SK-N-SH (cell line): ENCODE measurements at regions not wholly inside any gene's neighbourhood (a gene's known extent, or its start where the extent isn't known, plus 50 kb on each side); places are given as distances from the start of the nearest gene placed in this dataset.
"Not testable (repeated sequence)": the region's sequence is repeated elsewhere in the genome, so short reads cannot be mapped to it uniquely, and the experiment has no call there.

Experiments
- CTCF ChIA-PET: fragments of 300-600, 350-600 bp; formaldehyde crosslinking; extraction: SDS; loops from one replicate; lab custom pipeline; 2021; lab: Yijun Ruan, JAX
- POLR2A ChIA-PET: fragments of 350-600 bp; sonication (Branson Sonifier 250); formaldehyde crosslinking; extraction: SDS; loops from one replicate; lab custom pipeline; 2020; ENCODE audit warnings: antibody characterized with exemption, inconsistent platforms; lab: Yijun Ruan, JAX
- DNase-seq: peaks from one replicate; pipeline ENCODE4 v3.0.0; 2012
- H2AFZ ChIP-seq: fragments of 200-600 bp; sonication (generic); 2 replicates; pipeline ENCODE4 v1.8.1; 2016; ENCODE audit warnings: antibody characterized with exemption, mild to moderate bottlenecking, low read depth
- H3F3A ChIP-seq: fragments of 200-600 bp; sonication (generic); replicated peaks from 2 replicates; pipeline ENCODE3; 2016; ENCODE audit warnings: antibody characterized with exemption, mild to moderate bottlenecking; ENCODE audit not compliant: insufficient read depth
- H3K27ac ChIP-seq, 2 experiments: fragments of 200-500 bp in 1 of 2; fragments of 200-600 bp in 1 of 2; sonication (Bioruptor generic) in 1 of 2; sonication (generic), shearing (Covaris generic) in 1 of 2; 2 replicates each; pipeline versions ENCODE4 v1.5.1 to v1.6.1; 2014 to 2016; ENCODE audit warnings: low read depth in 2 of 2, inconsistent platforms in 1 of 2, low read length in 1 of 2, mild to moderate bottlenecking in 1 of 2, mixed read lengths in 1 of 2
- H3K27me3 ChIP-seq: fragments of 200-600 bp; sonication (generic), shearing (Covaris generic); 2 replicates; pipeline ENCODE4 v1.6.1; 2016; ENCODE audit warnings: mixed run types; ENCODE audit not compliant: insufficient read depth
- H3K36me3 ChIP-seq, 2 experiments: fragments of 200-500 bp in 1 of 2; fragments of 200-600 bp in 1 of 2; sonication (Bioruptor generic) in 1 of 2; sonication (generic) in 1 of 2; replicated peaks in 1 of 2; 2 replicates each; pipeline versions ENCODE3 to v1.5.1; 2014 to 2016; ENCODE audit warnings: low read length in 1 of 2, mild to moderate bottlenecking in 1 of 2; ENCODE audit not compliant: insufficient read depth in 2 of 2, control insufficient read depth in 1 of 2
- H3K4me1 ChIP-seq, 2 experiments: fragments of 200-500 bp in 1 of 2; fragments of 200-600 bp in 1 of 2; sonication (Bioruptor generic) in 1 of 2; sonication (generic), shearing (Covaris generic) in 1 of 2; 2 replicates each; pipeline versions ENCODE4 v1.5.1 to v1.6.1; 2014 to 2016; ENCODE audit warnings: low read depth in 1 of 2, low read length in 1 of 2, mixed run types in 1 of 2; ENCODE audit not compliant: insufficient read depth in 2 of 2, control insufficient read depth in 1 of 2
- H3K4me2 ChIP-seq: fragments of 200-600 bp; sonication (generic), shearing (Covaris generic); 2 replicates; pipeline ENCODE4 v1.6.1; 2017; ENCODE audit warnings: mixed run types
- H3K4me3 ChIP-seq, 2 experiments: fragments of 200-500 bp in 1 of 2; fragments of 200-600 bp in 1 of 2; sonication (Bioruptor generic) in 1 of 2; sonication (generic), shearing (Covaris generic) in 1 of 2; 2 replicates each; pipeline versions ENCODE4 v1.5.1 to v1.8.1; 2014 to 2016; ENCODE audit warnings: low read depth in 2 of 2, inconsistent platforms in 1 of 2, low read length in 1 of 2, mild to moderate bottlenecking in 1 of 2, mixed read lengths in 1 of 2, moderate library complexity in 1 of 2
- H3K79me2 ChIP-seq: fragments of 200-600 bp; sonication (generic); 2 replicates; pipeline ENCODE4 v1.8.1; 2017; ENCODE audit warnings: mild to moderate bottlenecking; ENCODE audit not compliant: insufficient read depth
- H3K9ac ChIP-seq: fragments of 200-600 bp; sonication (generic); 2 replicates; pipeline ENCODE4 v1.6.1; 2017; ENCODE audit warnings: mixed run types
- H3K9me2 ChIP-seq: fragments of 200-600 bp; sonication (generic); 2 replicates; pipeline ENCODE4 v1.6.1; 2017; ENCODE audit warnings: mixed run types
- H3K9me3 ChIP-seq: fragments of 200-600 bp; sonication (generic); 2 replicates; pipeline ENCODE4 v1.6.1; 2017; ENCODE audit warnings: mixed run types, mild to moderate bottlenecking, moderate library complexity
- H4K20me1 ChIP-seq: fragments of 200-600 bp; sonication (generic); 2 replicates; pipeline ENCODE4 v1.6.1; 2017; ENCODE audit warnings: mild to moderate bottlenecking, mixed run types; ENCODE audit not compliant: insufficient read depth
- CTCF ChIP-seq: fragments of 200-600 bp; sonication (generic); IDR thresholded peaks from 2 replicates; pipeline ENCODE4 v1.6.1; 2017; ENCODE audit warnings: antibody characterized with exemption, mild to moderate bottlenecking, moderate library complexity
- ELF1 ChIP-seq: IDR thresholded peaks from 2 replicates; pipeline ENCODE4 v1.4.0; 2012
- FOSL2 ChIP-seq: IDR thresholded peaks from 2 replicates; pipeline ENCODE4 v1.4.0; 2012; ENCODE audit warnings: low read depth, mild to moderate bottlenecking, moderate library complexity, borderline replicate concordance
- FOXJ3 ChIP-seq: sonication (generic); formaldehyde crosslinking; IDR thresholded peaks from 2 replicates; pipeline ENCODE4 v1.5.1; 2020; ENCODE audit warnings: mild to moderate bottlenecking, missing genetic modification reagents
- FOXM1 ChIP-seq: IDR thresholded peaks from 2 replicates; pipeline ENCODE4 v1.4.0; 2012; ENCODE audit warnings: low read depth, mild to moderate bottlenecking
- GATA2 ChIP-seq: sonication (generic); formaldehyde crosslinking; IDR thresholded peaks from 2 replicates; pipeline ENCODE4 v1.5.0; 2020; ENCODE audit warnings: mild to moderate bottlenecking, missing genetic modification reagents
- MXI1 ChIP-seq: IDR thresholded peaks from 2 replicates; pipeline ENCODE4 v1.6.1; 2012; ENCODE audit warnings: mild to moderate bottlenecking, low read depth, low read length, improper control_type of control experiment
- NFIC ChIP-seq: IDR thresholded peaks from 2 replicates; pipeline ENCODE4 v1.4.0; 2012; ENCODE audit warnings: borderline replicate concordance
- NRF1 ChIP-seq: IDR thresholded peaks from 2 replicates; pipeline ENCODE4 v1.6.1; 2012; ENCODE audit warnings: low read depth, mild to moderate bottlenecking, low read length
- POLR2AphosphoS5 ChIP-seq: IDR thresholded peaks from 2 replicates; pipeline ENCODE4 v1.6.1; 2012; ENCODE audit warnings: low read depth, low read length
- TAF1 ChIP-seq: IDR thresholded peaks from 2 replicates; pipeline ENCODE4 v1.6.1; 2012; ENCODE audit warnings: low read depth, mild to moderate bottlenecking, low read length, moderate library complexity, borderline replicate concordance
- WGBS: methylation state at CpG from one replicate; pipeline ENCODE4 v1.1.6; 2017; ENCODE audit warnings: low lambda C conversion rate; 5-methylcytosine and 5-hydroxymethylcytosine counted together
- TF ChIP-seq, protein P1 (sequence below): IDR thresholded peaks from 2 replicates; pipeline ENCODE4 v1.4.0; 2012; ENCODE audit warnings: low read depth, borderline replicate concordance

DNA sequence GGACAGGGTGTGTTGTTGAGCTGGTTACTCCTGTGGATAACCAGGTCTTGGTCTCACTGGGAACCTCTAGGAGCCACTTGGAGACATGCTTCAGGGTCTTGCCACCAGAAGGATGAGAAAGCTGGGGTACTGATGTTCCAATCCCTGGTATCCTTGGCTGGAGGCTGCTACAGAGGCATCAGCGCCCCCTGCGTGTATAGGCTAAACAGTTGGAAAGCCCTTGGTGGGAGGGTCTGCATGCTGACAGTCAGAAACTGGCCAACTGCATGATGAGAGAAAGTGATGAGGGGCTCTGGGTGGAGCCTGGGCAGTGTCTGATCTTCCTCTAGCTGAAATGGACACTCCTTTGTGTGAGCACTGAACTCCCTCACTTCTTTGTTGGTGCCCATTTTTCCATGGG, 536.9 kb downstream of the XYLT1 start (continued):
- TF ChIP-seq, protein P1, sequence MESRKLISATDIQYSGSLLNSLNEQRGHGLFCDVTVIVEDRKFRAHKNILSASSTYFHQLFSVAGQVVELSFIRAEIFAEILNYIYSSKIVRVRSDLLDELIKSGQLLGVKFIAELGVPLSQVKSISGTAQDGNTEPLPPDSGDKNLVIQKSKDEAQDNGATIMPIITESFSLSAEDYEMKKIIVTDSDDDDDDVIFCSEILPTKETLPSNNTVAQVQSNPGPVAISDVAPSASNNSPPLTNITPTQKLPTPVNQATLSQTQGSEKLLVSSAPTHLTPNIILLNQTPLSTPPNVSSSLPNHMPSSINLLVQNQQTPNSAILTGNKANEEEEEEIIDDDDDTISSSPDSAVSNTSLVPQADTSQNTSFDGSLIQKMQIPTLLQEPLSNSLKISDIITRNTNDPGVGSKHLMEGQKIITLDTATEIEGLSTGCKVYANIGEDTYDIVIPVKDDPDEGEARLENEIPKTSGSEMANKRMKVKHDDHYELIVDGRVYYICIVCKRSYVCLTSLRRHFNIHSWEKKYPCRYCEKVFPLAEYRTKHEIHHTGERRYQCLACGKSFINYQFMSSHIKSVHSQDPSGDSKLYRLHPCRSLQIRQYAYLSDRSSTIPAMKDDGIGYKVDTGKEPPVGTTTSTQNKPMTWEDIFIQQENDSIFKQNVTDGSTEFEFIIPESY = no peak
- TF ChIP-seq NFIC = no peak
- no peak for TF ChIP-seq FOXM1

GRCh38 chr16:16934660-16935059, 536.1 kb downstream of the XYLT1 start:
- Histone ChIP-seq H3K9me2 (no peaks in the 10 kb centered on the region), H3K27me3 (no peaks in the 10 kb centered on the region), H3K9me3 (no peaks in the 10 kb centered on the region), H3K4me2 (no peak overlapping the region), H3K4me3 (no peak overlapping the region), H3K4me1 (peaks cover 0 to 5% of the 10 kb centered on the region in 2 experiments; a peak in 2 of 4 replicates), H3K36me3 (no peaks in the 10 kb centered on the region), H3K9ac (no peak overlapping the region), H3K79me2 (no peaks in the 10 kb centered on the region), H4K20me1 (no peaks in the 10 kb centered on the region), H3K27ac (no peak overlapping the region), H3F3A (no peaks in the 10 kb centered on the region), H2AFZ (no peak overlapping the region)
- POLR2A ChIA-PET = no interaction called here
- CTCF ChIA-PET = no interaction called here
- no peak for DNase-seq
- WGBS = 42% methylated on average over 7 of the region's 7 CpGs
- no peak for TF ChIP-seq POLR2AphosphoS5
- TF ChIP-seq FOSL2 = no peak
- no peak for TF ChIP-seq CTCF
- TF ChIP-seq ELF1 = no peak
- no peak for TF ChIP-seq FOXM1
- no peak for TF ChIP-seq TAF1
- TF ChIP-seq MXI1 = no peak
- TF ChIP-seq NRF1 = no peak
- no peak for TF ChIP-seq GATA2 (CRISPR knock-in tag)
- TF ChIP-seq FOXJ3 (CRISPR knock-in tag) = no peak

- not testable (repeated sequence) for H4K20me1 ChIP-seq, H3K4me1 ChIP-seq
Measured at GRCh38 chr16:16935909-16936308, 534.9 kb downstream of the XYLT1 start.

More at GRCh38 chr16:16935909-16936308, 534.9 kb downstream of the XYLT1 start:
- 32% methylated on average over 4 of the region's 4 CpGs for WGBS
- DNase-seq, H3K9me2 ChIP-seq, H3K4me3 ChIP-seq, H2AFZ ChIP-seq, H3K9ac ChIP-seq, H3F3A ChIP-seq, H3K9me3 ChIP-seq, H3K36me3 ChIP-seq, H3K27ac ChIP-seq, CTCF ChIA-PET, H3K79me2 ChIP-seq, POLR2A ChIA-PET, H3K27me3 ChIP-seq, H3K4me2 ChIP-seq: not testable (repeated sequence)
